ENCODE measurements at regions not wholly inside any gene's neighbourhood (a gene's known extent, or its start where the extent isn't known, plus 50 kb on each side); places are given as distances from the start of the nearest gene placed in this dataset.

- H3K4me3 ChIP-seq (ENCODE audit: low read depth, low read length), result no peak overlapping the region
- H3K27ac ChIP-seq (ENCODE audit: extremely low read depth, low read depth, low read length), result no peak overlapping the region
- TF ChIP-seq ZNF76 (tag by site-specific recombination; IDR thresholded peaks at IDR 0.05; ENCODE audit: borderline replicate concordance, low read depth), result no peak
- no peak for TF ChIP-seq ZNF211 (tag by site-specific recombination; IDR thresholded peaks at IDR 0.05; ENCODE audit: low read depth)
- no peak for TF ChIP-seq ZNF518A (tag by site-specific recombination; conservative IDR thresholded peaks at IDR 0.05; ENCODE audit: low read depth)
- no peak for TF ChIP-seq ZFP37 (tag by site-specific recombination; IDR thresholded peaks at IDR 0.05)
- TF ChIP-seq ZNF548 (tag by site-specific recombination; IDR thresholded peaks at IDR 0.05), result no peak
- TF ChIP-seq ZNF174 (tag by site-specific recombination; IDR thresholded peaks at IDR 0.05), result no peak
- H3K4me1 ChIP-seq (ENCODE audit: control insufficient read depth, insufficient read depth, low read length), result no peaks in the 10 kb centered on the region
- no peaks in the 10 kb centered on the region for H3K36me3 ChIP-seq (ENCODE audit: control insufficient read depth in 2 of 2, insufficient read depth in 1 of 2, low read length in 2 of 2)
- no peaks in the 10 kb centered on the region for H3K9me3 ChIP-seq (ENCODE audit: control insufficient read depth, insufficient read depth, low read depth, low read length)
- CTCF ChIA-PET, result no interaction called here
- POLR2A ChIA-PET, result no interaction called here
Measured at GRCh38 chrX:20354505-20354904, 87.8 kb upstream of the RPS6KA3 start.

GRCh38 chrX:20352935-20353336 lies 86.2 kb upstream of the RPS6KA3 start:
- TF ChIP-seq ZNF37A (tag by site-specific recombination; IDR thresholded peaks at IDR 0.05), result no peak
- TF ChIP-seq TCF7L2 (IDR thresholded peaks at IDR 0.05; ENCODE audit: borderline replicate concordance, low read depth, low read length), result no peak
- no peak for TF ChIP-seq ZNF416 (tag by site-specific recombination; IDR thresholded peaks at IDR 0.05)
- no peak for TF ChIP-seq FEZF1 (tag by site-specific recombination; IDR thresholded peaks at IDR 0.05)
- no peak for TF ChIP-seq ZBTB44 (tag by site-specific recombination; IDR thresholded peaks at IDR 0.05)
- TF ChIP-seq ZNF623 (tag by site-specific recombination; IDR thresholded peaks at IDR 0.05), result no peak
- no peaks in the 10 kb centered on the region for H3K4me1 ChIP-seq (ENCODE audit: control insufficient read depth, insufficient read depth, low read length)
- no peaks in the 10 kb centered on the region for H3K36me3 ChIP-seq (ENCODE audit: control insufficient read depth in 2 of 2, insufficient read depth in 1 of 2, low read length in 2 of 2)
- no peak overlapping the region for H3K27ac ChIP-seq (ENCODE audit: extremely low read depth, low read depth, low read length)
- no peaks in the 10 kb centered on the region for H3K9me3 ChIP-seq (ENCODE audit: control insufficient read depth, insufficient read depth, low read depth, low read length)
- no peak overlapping the region for H3K4me3 ChIP-seq (ENCODE audit: low read depth, low read length)
- ChIA-PET POLR2A (interaction anchor here (0.8 kb wide), 1 partner anchor 9 kb away, joined by 4 read pairs; no protein-coding TSS in a partner anchor), CTCF (no interaction called here)

- Histone ChIP-seq H3K4me3 (ENCODE audit: low read depth, low read length) (no peak overlapping the region), H3K36me3 (ENCODE audit: control insufficient read depth in 2 of 2, insufficient read depth in 1 of 2, low read length in 2 of 2) (no peaks in the 10 kb centered on the region), H3K27ac (ENCODE audit: extremely low read depth, low read depth, low read length) (no peak overlapping the region), H3K4me1 (ENCODE audit: control insufficient read depth, insufficient read depth, low read length) (no peaks in the 10 kb centered on the region), H3K9me3 (ENCODE audit: control insufficient read depth, insufficient read depth, low read depth, low read length) (no peaks in the 10 kb centered on the region)
- ChIA-PET CTCF (no interaction called here), POLR2A (no interaction called here)
- TF ChIP-seq SP3 (tag by site-specific recombination; IDR thresholded peaks at IDR 0.05) (no peak), PBX3 (CRISPR knock-in tag; IDR thresholded peaks at IDR 0.05) (no peak), ZNF18 (tag by site-specific recombination; IDR thresholded peaks at IDR 0.05) (no peak), ZNF514 (tag by site-specific recombination; IDR thresholded peaks at IDR 0.05) (no peak), ZNF266 (tag by site-specific recombination; IDR thresholded peaks at IDR 0.05; ENCODE audit: low read depth) (no peak), ZNF645 (tag by site-specific recombination; IDR thresholded peaks at IDR 0.05) (no peak), ZBTB49 (tag by site-specific recombination; IDR thresholded peaks at IDR 0.05; ENCODE audit: low read depth) (no peak)
Measured at GRCh38 chrX:20352504-20352903, 85.8 kb upstream of the RPS6KA3 start.
